AG09309 (cell line): ENCODE measurements at regions not wholly inside any gene's neighbourhood (a gene's known extent, or its start where the extent isn't known, plus 50 kb on each side); places are given as distances from the start of the nearest gene placed in this dataset.
"Not testable (repeated sequence)": the region's sequence is repeated elsewhere in the genome, so short reads cannot be mapped to it uniquely, and the experiment has no call there.

Experiments used
- DNase-seq: peaks from one replicate; pipeline ENCODE4 v3.0.0-alpha.2; 2010; ENCODE audit warnings: low read depth
- H3K4me3 ChIP-seq: 2 replicates; pipeline ENCODE4 v1.5.1; 2011; ENCODE audit warnings: mild to moderate bottlenecking, low read depth, low read length, moderate library complexity; ENCODE audit not compliant: control insufficient read depth
- CTCF ChIP-seq: IDR thresholded peaks from 2 replicates; pipeline ENCODE4 v1.5.1; 2011; ENCODE audit warnings: mild to moderate bottlenecking, low read depth, low read length, inconsistent platforms; ENCODE audit not compliant: insufficient read depth, control insufficient read depth; ENCODE audit errors: missing control alignments

- H3K4me3 ChIP-seq = no peak overlapping the region
- no peak for DNase-seq
- TF ChIP-seq CTCF = no peak
These were observed 493.3 kb upstream of the MARCKS start for GRCh38 chr6:113363866-113364265.

DNA sequence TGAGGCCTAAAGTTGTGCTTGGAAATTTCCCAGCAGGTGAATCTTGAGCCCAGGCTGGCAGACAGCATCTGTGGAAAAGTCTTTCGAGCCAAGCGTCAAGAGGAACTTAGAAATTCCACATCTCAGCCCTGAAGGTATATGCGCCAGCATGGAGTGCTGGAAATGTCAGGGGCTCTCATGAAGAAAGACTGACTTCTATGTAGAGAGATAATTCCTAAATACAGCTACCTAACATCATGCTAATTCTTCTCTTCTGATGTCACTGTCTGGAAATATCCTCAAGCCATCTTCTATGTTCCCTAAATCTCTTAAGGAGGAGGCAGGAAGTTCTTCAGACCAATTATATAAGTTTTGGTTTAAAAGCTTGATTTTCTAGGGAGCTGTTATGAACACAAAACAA, 492.4 kb upstream of the MARCKS start:
- H3K4me3 ChIP-seq = no peak overlapping the region
- DNase-seq = no peak
- no peak for TF ChIP-seq CTCF

GRCh38 chr6:113365191-113365590, 492.0 kb upstream of the MARCKS start:
- no peak for DNase-seq
- TF ChIP-seq CTCF = no peak
- H3K4me3 ChIP-seq = no peak overlapping the region

DNA sequence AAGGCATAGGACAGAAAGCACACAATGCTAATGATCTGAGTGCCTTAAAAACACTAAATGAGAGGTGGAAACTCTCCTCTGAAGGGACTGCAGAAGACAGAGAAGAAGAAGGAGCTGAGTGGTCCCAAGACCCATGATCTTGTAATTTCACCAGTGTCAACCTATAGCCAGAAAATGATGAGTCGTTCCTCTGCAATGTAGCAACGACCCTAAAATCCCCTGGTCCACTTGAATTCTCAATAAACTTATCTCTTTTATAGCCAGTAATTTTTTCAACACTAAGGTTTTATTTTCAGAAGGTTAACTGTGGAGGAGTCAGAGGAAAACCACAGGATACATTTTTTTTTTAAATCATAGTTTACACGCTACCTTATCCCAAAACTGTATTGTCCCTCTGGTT, 490.6 kb upstream of the MARCKS start:
- no peak overlapping the region for H3K4me3 ChIP-seq
- no peak for TF ChIP-seq CTCF
- DNase-seq = no peak

- no peak for TF ChIP-seq CTCF
- no peak for DNase-seq
- no peak overlapping the region for H3K4me3 ChIP-seq
These were observed 486.3 kb upstream of the MARCKS start for GRCh38 chr6:113370508-113371502.

DNA sequence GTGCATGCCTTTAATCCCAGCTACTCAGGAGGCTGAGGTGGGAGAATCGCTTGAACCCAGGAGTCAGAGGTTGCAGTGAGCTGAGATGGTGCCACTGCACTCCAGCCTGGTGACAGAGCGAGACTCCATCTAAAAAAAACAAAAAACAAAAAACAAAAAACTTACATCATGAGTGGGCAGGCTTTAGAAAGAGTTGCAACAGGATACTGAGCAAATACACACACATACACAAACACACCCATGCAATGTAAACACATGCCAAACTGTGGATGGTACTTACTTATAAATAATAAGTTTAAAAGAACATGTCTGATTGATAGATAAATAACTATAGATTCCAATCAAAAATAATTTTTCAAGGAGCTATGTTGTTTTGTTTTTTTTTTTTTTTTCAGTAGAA, 481.7 kb upstream of the MARCKS start:
- H3K4me3 ChIP-seq = peak overlapping the region; percentile 35
- not testable (repeated sequence) for DNase-seq

DNA sequence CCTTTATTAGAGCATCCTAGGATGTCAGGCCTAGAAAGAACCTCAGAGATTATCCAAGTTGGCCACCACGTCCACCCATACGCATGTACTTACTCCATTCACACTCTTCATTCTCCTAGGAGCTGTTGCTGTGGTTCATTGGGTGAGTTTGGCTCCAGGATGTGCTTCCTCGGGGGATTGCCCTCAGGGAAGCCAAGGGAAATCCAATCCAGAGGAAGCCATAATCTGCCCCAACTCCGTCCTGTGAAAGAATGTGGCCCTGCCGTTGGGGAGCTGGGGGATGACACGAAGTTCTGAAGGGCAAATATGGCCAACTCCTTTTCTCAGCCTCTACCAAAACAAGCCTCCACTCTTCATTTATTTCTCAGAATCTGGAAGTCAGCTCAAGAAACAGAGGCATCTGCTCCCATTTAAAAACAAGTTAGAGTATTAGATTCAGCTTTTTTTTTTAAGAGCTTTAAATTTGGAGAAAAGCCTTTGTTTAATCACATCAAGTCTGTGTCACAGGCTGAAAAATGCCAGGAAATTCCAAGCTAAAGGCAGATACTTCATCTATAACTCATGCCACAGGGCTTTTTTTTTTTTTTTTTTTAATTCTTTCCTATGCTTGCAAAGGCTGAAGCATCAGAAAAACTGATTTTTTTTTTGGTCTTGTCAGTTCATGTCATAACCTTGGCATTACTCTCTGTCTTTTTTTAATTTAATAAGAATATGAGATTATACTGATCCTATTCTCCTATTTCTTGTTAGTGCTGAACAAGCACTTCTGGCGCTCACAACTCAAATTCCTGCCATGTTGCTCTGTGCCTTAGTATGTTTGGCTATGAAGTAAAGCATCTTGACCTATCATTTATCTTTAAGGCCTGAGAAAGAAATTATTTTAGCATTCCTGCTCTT, 480.9 kb upstream of the MARCKS start:
- H3K4me3 ChIP-seq = peak overlapping the region; percentile 35
- DNase-seq = peak; percentile 87
- TF ChIP-seq CTCF = no peak
